Lower leg skin (tissue), 3 donors: ENCODE measurements at regions not wholly inside any gene's neighbourhood (a gene's known extent, or its start where the extent isn't known, plus 50 kb on each side); places are given as distances from the start of the nearest gene placed in this dataset.

Experiments
- CTCF ChIP-seq, 3 donors: fragments of 450-650 bp; IDR thresholded peaks; one replicate each; pipeline ENCODE4 v1.5.1; 2016; ENCODE audit warnings: antibody characterized with exemption in 3 of 3, mild to moderate bottlenecking in 3 of 3, moderate library complexity in 2 of 3
- POLR2A ChIP-seq, 2 donors: fragments of 450-650 bp; IDR thresholded peaks; one replicate each; pipeline ENCODE4 v1.6.1; 2016 to 2017; ENCODE audit warnings: antibody characterized with exemption in 2 of 2, mild to moderate bottlenecking in 1 of 2, moderate library complexity in 1 of 2

- TF ChIP-seq CTCF (IDR thresholded peaks at IDR 0.05): no peak
- no peak for TF ChIP-seq POLR2A (IDR thresholded peaks at IDR 0.05)
Observed at GRCh38 chr3:134104031-134104430, 74.3 kb upstream of the SLCO2A1 start.
